A172 (cell line): ENCODE measurements at regions not wholly inside any gene's neighbourhood (a gene's known extent, or its start where the extent isn't known, plus 50 kb on each side); places are given as distances from the start of the nearest gene placed in this dataset.

Source experiments
- DNase-seq: peaks from one replicate; pipeline ENCODE4 v3.0.0-alpha.2; 2015; ENCODE audit warnings: low spot score

DNA sequence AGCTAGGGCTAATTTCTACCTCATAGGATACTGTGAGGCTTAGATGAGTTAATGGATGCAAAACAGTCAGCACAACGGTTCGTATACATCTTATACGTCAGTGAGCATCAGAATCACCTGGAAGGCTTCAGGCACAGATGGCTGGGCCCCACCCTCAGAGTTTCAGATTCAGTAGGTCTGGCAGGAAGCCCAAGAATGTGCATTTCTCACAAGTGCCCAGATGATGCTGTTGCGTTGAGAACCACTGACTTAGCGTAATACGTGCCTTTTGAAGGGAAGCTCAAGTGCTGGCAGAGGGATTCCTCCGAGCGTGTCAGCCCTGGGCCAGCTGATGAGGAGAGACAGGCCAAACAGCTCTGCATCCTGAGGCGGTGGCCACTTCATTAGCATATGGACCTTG lies 117.1 kb upstream of the WWC1 start:
- DNase-seq = peak; percentile 36

DNA sequence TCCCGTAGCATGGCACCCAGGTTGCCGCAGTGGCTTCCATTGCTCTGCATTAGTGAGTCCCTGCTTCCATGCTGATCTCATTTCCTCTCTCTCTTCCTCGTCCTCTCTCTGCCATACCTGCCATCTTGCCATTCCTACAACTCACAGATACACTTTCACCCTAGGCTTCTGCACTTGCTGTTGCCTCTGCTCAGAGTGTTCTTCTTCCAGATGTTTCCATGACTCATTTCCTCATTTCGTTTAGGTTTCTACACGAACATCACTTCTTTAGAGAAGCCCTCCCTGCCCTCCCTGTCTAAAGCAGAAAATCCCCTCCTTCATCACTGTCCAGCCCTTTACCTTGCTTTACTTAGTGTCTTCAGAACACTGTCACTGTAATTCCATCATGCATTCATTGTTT lies 115.2 kb upstream of the WWC1 start:
- no peak for DNase-seq

DNA sequence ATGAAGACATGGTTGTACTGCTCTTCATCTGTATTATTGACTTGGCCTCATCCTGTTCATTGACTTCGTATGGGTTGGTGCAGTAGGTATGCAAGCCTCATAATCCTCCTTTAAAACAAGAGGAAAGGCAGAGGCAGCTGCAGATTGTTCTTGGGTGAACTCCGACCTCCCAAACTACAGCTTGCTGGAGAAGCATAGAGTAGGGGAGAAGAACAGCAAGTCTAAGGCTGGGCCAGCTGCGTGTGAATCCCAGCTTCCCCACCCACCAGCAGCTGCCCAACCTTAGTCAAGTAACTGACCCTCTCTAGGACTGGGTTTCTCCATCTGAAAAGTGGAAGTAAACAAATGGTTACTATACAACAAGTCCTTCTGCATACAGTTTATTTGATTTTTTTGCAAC lies 114.5 kb upstream of the WWC1 start:
- DNase-seq = no peak

DNA sequence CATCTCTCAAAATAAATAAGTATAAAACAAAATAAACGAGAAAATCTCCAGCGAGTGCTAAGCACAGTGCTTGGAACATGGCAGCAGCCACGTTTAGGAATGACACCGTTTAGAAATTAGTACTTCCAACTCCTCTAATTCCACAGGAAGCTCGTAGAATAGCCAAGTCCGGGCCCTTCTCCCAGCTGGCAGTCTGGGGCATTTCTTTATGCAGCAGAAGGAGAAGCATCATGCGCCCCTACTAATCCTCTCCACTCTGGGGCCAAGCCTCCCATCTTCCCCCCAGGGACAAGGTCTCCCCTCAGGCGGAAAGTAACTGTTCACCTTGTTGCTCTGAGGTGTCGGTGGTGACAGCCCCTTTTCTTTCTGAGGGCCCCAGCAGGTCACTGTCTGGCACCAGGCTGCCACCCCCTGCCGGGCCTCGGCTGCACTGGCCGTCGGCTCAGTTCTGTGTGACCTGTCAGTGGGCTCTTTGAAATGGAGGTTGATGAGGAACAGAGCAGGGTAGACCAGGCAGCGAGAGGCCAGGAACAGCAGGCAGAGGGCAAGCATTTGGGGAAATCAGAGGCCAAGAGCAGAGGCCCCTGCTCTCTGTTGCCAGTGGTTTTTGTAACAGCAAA lies 113.5 kb upstream of the WWC1 start:
- no peak for DNase-seq

DNA sequence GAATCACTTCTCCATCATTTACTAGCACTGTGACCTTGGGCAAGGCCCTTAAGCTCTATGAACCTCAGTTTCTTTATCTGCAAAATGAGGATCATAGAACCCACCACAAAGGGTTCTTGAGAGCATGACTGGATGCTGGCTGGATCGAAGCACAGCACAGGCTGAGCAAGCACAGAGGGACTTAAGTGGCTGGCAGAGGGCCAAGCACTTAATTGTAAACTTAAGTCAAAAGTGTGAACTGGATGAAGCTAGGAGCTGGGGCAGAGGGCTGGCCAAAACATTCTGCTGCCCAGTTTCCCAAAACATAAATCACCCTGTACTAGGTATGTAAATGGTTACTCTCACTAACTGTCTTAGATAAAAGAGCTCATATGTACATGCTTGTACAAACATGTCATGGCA lies 112.3 kb upstream of the WWC1 start:
- DNase-seq = no peak

DNA sequence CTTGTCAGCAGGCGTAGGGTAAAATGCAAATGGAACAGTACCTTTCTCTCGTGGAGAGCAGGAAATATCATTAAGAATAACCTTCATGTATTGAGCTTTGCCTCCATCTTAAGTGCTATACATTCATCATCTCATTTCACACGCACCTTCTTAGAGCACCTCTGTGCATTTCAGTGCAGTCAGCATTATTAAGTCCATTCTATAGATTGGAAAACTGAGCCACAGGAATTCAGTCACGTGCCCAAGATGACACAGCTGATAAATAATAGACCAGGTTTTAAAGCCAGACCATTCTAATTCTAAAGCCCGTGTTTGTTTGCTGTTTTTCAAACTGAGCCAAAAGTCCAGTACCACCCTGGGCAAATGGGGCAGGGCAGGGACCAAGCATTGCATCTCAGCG lies 109.2 kb upstream of the WWC1 start:
- DNase-seq = no peak

DNA sequence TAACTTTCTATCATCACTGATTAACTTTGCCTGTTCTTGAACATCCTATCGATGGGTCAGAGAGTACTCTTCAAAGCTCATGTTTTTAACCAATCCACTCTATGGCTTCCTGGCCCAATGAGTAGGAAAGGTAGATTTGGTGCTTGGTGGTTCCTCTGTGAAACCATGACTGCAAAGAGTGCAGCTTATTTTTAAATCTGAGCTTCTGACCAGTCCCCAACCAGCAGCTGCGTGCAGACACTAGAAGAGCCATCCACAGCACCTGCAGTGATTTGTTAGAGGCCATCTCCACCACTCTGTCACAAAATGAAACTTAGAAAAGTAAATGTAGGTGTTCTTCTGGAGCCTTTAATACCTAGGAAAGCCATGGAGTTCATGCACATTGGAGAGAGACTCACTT lies 107.3 kb upstream of the WWC1 start:
- no peak for DNase-seq

DNA sequence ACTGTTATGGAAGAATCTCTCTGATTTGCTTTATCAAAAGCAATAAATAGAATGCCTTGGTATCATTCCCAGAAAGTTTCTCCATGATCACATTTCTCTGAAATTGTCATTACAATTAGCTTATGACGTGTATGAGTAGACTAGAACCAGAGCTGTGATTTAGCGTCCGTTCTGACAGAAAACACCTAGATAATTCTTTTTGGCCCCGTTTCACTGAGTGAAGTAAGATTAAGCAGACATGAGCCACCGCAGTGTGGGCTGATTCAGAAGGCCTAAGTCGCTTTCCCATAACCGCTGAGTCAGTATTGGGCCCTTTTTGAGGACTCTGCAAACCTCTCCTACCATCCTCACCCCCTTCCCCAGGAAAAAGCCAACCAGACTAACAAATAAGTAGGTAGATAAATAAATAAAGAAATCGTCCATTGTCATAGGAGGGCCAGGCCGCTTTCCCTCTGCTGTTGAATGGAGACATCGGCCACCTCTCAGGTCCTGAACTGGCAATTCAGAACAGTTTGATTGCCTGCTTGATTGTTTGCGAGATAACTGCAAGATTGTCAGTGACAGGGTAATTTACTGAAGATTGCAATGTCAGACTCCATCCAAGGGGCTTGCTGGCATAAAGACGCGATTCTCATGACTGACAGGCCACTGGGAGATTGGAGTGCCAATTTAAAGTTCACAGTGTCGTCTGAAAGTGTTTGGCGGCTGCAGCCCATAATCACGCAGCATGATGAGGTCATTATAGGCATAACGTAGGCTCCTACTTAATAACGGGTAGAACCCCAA lies 105.0 kb upstream of the WWC1 start:
- DNase-seq = no peak

DNA sequence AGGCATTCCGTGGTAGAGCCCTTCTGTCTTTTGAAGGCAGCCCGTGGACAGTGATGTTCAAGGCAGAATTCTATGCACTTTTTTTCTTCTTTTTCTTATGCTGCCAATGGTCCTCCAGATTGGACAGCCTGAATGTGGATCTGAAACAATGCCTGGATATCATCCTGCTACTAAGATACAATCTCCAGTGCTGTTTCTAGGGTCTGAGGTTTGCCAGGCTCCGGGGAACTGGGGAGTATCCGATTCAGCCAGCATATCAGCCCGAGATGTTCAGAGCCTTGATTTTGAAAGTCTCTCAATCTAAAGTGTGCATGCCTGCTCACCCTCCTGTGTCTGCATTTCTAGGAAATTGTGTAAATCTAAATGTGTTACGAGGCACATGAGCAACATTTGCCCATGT lies 103.8 kb upstream of the WWC1 start:
- no peak for DNase-seq

DNA sequence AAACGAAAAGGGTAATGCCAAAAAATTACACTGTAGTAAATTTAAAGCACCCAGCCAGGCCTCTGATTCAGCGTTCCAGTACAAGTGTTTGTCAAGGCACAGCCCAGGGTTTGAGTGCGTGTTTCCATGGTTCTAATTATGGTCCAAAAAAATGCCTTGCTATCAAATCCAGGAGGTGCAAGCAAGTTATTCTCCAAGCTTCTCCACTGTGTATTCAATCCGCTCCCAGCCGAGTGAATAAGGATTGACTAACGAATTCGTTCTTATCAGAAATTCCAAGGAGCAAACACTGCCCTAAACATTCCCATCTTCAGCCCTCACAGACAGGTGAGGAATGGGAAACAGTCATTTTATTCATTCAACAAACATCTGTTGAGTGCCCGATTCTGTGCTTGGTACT lies 103.3 kb upstream of the WWC1 start:
- no peak for DNase-seq

DNA sequence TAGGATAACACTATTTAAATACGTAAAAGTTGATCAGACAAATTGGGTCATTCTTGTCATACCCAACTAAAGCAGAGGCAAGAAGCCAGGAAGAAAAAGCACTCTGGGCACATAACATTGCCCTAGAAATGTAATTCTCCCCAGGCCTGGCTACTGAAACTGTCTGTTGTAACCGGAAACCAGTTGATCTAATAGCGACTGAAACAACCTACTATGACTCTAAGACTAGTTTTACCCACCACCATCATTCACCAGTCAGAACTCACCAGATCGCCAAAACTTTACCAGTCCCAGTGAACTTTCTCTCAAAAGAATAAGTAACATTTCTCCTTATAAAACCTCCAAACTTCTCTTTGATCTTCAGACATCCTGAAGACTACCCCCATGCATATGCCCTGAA lies 99.3 kb upstream of the WWC1 start:
- no peak for DNase-seq

DNA sequence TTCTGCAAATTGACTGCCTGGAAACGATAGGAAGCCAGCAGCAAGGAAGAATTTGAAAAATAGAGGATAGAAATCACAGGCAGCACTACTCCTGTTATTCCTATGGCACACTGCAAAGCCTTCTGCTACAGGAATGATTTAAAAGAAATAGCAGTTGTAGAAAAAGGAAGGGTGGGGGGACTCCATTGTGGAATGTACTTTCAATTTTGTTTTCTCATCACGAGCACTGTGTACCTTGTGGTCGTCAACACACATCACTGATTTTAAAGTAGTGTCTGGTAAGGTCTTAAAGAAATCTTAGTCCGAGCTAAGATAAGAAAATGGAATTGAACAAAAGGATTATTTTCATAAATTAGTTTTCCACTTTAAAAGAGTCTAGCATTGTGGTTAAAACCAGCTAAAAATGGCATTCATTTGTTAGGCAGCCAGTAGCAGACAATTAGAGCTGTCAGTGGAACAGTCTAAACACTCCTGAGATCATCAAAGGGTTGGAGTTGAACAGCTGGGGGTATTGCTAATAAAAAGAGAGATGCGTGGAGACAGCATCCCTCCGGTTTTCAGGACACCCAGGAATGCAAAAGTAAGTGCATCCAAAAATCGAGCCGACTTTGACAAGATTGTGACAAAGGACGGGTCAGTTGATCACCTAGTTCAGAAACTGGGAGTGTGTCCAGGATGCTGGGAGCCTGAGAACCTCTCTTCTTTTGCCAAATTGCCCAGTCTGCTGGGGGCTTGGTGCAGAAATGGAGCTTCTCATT lies 97.8 kb upstream of the WWC1 start:
- no peak for DNase-seq

DNA sequence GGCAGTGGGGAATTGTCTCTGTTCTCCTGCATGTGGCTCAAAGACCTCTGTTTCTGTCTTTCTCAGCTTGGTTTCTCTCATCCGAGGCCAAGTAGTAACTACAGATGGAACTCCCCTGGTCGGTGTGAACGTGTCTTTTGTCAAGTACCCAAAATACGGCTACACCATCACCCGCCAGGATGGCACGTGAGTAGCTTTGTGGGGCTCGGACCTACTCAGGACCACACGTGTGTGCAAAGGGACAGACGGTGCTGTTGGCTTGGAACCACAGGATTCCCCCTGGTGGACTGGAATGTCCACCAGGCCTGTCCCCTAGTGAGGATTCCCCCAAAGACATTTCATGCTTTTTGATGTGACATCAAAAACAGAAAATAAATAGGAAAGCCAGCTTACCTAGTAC lies 96.3 kb upstream of the WWC1 start:
- DNase-seq = no peak

DNA sequence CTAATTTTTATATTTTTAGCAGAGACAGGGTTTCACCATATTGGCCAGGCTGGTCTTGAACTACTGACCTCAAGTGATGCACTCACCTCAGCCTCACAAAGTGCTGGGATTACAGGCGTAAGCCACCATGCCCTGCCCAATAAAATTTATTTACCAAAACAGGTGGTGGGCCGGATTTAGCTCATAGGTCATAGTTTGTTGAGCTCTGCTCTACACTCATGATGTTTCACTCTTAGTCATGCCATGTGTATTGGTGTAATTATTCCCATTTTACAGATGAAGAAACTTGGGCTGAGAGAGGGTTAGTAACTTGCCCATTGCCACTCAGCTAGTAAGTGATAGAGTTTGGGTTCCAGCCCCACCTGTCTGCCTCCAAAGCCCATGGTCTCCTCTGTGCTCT lies 93.1 kb upstream of the WWC1 start:
- DNase-seq = no peak

DNA sequence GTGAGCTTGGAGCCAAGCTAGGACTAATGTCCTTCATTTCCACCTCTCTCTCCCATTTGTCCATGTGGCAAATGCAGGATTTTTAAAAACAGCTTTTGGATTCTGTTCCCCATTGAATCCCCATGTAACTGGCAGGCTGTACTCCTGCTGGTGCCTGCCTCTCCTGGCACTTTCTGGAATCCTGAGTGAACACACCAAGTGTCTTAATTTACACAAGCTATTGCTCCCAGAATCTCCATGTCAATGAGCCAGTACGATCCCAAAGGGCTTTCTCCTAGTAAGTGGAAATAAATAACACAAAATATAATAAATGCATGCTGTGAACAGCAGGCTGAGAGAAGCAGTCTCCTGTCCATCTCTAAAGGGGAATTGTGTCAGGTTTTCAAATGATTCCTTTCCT lies 88.4 kb upstream of the WWC1 start:
- DNase-seq = no peak

DNA sequence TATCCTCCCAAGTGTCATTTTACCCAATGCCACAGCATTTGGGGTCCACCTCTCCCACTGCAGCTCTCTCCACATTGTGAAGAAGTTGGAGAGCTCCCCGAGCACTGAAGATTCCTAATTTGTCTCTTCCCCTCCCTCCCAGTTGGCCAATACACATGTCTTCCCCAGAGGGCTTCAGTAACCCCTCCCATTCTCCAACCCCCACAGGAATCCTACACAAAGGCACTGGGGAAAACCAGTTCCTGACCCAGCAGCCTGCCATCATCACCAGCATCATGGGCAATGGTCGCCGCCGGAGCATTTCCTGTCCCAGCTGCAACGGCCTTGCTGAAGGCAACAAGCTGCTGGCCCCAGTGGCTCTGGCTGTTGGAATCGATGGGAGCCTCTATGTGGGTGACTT lies 87.3 kb upstream of the WWC1 start:
- no peak for DNase-seq

DNA sequence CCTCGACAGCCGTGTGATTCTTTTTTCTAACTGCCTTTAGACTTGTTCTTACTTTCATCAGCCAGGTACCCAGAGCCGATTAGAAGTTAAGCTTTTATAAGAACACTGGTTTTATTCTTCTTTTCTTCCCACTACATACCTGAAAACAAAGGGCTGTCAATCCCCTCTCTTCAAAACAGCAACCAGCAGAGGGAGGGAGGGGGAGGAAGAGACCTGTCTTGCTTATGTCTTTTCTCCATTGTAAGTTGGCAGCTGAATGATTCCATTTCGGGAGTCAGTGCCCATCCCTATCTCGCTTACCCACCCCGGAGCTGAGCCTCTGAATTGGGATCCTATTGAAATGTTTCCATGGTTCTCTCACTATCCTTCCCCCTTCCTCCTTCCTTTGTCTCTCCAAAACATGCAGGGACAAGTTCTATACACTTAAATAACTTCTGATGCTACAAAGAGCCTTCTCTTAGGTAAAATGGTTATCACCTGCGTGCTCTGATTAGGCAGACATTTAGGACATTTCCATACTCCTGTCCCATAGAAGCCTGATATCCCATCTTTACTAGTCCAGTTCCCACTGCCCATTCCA lies 83.9 kb upstream of the WWC1 start:
- no peak for DNase-seq

DNA sequence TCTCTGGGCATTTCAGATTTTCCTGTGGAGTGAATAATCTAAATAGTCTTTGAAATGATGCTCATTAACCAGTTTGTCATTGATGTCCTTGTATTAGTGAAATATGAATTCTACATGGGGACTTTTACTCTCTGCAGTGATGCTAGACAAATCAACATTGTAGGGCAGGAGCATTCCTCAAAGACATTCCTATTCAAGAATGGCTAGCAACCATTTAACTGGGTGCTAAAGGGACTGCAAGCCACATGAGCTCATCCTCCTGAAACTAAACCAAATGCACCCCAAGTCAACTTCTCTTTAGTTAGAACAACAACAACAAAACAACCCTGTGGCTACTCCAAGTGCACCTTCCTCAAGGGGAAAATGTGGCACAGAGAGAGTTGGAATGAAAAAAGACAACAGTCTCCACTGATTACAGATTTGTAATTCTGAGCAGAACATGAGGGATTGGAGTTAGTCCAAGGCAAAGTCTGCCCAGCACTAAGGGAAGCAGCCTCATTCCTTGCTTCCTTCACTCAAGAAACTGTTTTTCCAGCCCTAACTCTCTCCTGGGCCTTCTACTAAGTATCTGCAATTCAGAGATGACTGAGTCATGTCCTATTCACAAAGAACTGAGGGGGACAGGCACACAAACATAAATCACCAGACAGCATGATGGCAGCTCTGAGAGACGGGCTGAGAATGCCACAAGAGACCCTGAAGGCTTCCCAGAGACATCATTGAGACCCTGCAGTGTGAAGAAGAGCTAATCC lies 82.0 kb upstream of the WWC1 start:
- DNase-seq = no peak

DNA sequence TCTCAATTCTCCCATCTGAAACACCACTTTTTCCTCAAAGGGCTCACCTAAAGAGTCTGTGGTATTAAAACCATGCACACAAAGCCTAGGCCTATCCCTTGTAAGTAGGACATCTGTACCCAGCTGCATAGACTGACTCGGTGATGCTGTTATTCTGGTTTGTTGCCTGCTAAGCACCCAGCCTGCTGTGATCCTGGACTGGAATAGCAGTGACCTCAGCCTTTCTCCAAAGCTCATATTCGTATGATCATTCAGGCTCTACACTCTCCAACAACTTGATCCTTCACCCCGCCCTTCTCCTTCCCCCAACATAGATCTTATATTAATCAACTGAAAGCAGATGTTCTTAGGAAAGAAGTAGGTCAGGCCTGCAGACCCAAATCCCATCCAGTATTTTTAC lies 81.4 kb upstream of the WWC1 start:
- DNase-seq = no peak

DNA sequence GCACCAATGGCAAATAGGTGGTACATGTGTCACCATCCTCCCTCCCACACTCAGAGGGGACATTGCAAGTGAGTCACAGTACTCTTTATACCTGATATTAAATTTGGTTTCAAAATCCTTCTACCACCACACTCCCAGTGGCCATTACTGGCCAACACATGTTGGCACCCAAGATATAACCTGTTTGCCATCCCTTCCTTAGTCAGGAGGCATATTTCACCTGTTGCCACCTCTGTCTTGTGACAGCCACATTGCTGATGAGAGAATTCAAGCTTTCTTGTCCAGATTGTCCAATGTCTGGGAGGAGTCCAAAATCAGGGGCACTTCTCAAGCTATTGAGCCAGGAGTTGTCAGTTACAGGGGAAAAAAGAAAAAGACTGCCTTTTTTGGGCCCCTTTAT lies 80.2 kb upstream of the WWC1 start:
- no peak for DNase-seq

DNA sequence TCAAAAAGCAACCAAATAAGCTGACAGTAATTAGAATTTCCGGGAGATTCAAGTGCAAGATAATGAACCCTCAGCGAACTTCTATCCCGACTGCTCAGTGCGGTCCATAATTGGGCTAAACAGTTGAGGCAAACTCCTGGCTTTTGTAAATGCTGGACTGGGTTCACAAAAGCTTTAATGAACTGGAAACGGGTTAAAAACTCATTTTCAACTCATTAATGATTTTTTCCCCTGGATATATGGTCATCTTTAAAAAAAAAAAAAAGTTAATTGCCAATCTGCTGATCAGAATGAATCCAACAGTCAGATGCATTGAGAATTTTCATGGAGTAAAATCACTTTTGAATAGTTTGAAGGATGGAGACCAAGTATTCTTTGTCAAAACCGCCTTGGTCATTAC lies 79.5 kb upstream of the WWC1 start:
- DNase-seq = no peak

DNA sequence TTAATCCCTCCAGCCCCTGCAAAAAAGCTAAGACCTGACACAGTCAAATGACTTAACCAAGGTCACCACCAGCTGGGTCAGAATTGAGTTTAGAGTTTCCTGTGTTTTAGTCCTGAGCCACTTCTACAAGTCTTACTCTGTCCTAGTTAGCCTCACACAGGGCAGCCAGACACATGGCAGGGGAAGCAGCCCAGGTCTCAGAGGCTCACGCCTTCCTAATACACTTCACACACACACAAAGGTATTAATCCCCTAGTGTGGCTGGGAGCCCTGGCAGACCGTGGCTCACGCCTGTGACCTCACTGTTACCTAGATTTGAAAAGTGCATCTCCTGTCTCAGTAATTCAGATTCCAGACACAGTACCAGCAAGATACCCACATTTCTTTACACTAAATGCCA lies 77.4 kb upstream of the WWC1 start:
- no peak for DNase-seq
